ENCODE measurements at regions not wholly inside any gene's neighbourhood (a gene's known extent, or its start where the extent isn't known, plus 50 kb on each side); places are given as distances from the start of the nearest gene placed in this dataset.

- Mint-ChIP-seq H3K36me3 (ENCODE audit: low read depth) (no peaks in the 10 kb centered on the region), H3K4me1 (peaks cover 24% of the 10 kb centered on the region), H3K27me3 (ENCODE audit: low read depth, poor library complexity) (no peaks in the 10 kb centered on the region), H3K9me3 (no peaks in the 10 kb centered on the region), H3K4me3 (no peak overlapping the region), H3K27ac (peak overlapping the region; percentile 66)
- no peak for TF ChIP-seq CTCF (IDR thresholded peaks at IDR 0.05)
- no peak for DNase-seq
Measured at GRCh38 chr4:111037591-111038360, 414.9 kb upstream of the PITX2 start.

DNA sequence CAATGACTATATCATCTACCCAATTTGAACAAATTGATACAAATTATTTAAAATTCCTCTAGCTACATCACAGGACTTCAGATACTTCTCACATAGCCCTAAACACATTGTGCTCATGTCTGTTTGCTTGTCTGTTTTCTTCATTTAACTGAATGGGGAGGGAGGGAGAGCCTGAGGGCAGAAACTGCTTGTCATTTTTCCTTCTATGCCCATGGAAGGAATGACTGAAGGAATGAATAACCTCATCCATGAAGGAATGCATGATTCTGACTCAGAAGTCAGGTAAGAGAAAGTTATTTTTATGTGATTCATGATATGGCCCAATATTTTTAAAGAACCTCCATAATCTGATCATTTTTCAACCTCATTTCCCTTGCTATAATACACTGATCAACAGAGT lies 418.0 kb upstream of the PITX2 start:
- Mint-ChIP-seq H3K4me3 (no peak overlapping the region), H3K4me1 (peaks cover 24% of the 10 kb centered on the region), H3K9me3 (no peaks in the 10 kb centered on the region), H3K36me3 (ENCODE audit: low read depth) (no peaks in the 10 kb centered on the region), H3K27me3 (ENCODE audit: low read depth, poor library complexity) (no peaks in the 10 kb centered on the region), H3K27ac (no peak overlapping the region)
- TF ChIP-seq CTCF (IDR thresholded peaks at IDR 0.05): no peak
- DNase-seq: no peak

- peaks cover 8% of the 10 kb centered on the region for H3K4me1 Mint-ChIP-seq
- H3K27me3 Mint-ChIP-seq (ENCODE audit: low read depth, poor library complexity): no peaks in the 10 kb centered on the region
- H3K36me3 Mint-ChIP-seq (ENCODE audit: low read depth): no peaks in the 10 kb centered on the region
- no peaks in the 10 kb centered on the region for H3K9me3 Mint-ChIP-seq
- DNase-seq: no peak
- TF ChIP-seq CTCF (IDR thresholded peaks at IDR 0.05): no peak
- H3K4me3 Mint-ChIP-seq: no peak overlapping the region
- H3K27ac Mint-ChIP-seq: no peak overlapping the region
Measured at GRCh38 chr4:111043286-111043685, 420.4 kb upstream of the PITX2 start.

- no peaks in the 10 kb centered on the region for H3K4me1 Mint-ChIP-seq
- DNase-seq: no peak
- no peaks in the 10 kb centered on the region for H3K36me3 Mint-ChIP-seq (ENCODE audit: low read depth)
- no peaks in the 10 kb centered on the region for H3K27me3 Mint-ChIP-seq (ENCODE audit: low read depth, poor library complexity)
- TF ChIP-seq CTCF (IDR thresholded peaks at IDR 0.05): no peak
- H3K4me3 Mint-ChIP-seq: no peak overlapping the region
- H3K27ac Mint-ChIP-seq: no peak overlapping the region
- no peaks in the 10 kb centered on the region for H3K9me3 Mint-ChIP-seq
Measured at GRCh38 chr4:111045992-111046391, 423.1 kb upstream of the PITX2 start.

GRCh38 chr4:111046811-111047210 lies 423.9 kb upstream of the PITX2 start:
- Mint-ChIP-seq H3K27ac (no peak overlapping the region), H3K4me3 (no peak overlapping the region), H3K36me3 (ENCODE audit: low read depth) (no peaks in the 10 kb centered on the region), H3K27me3 (ENCODE audit: low read depth, poor library complexity) (no peaks in the 10 kb centered on the region), H3K9me3 (peaks cover 4% of the 10 kb centered on the region), H3K4me1 (no peaks in the 10 kb centered on the region)
- DNase-seq: no peak
- no peak for TF ChIP-seq CTCF (IDR thresholded peaks at IDR 0.05)

- Mint-ChIP-seq H3K4me3 (no peak overlapping the region), H3K27me3 (ENCODE audit: low read depth, poor library complexity) (no peaks in the 10 kb centered on the region), H3K9me3 (peaks cover 8% of the 10 kb centered on the region), H3K27ac (no peak overlapping the region), H3K36me3 (ENCODE audit: low read depth) (no peaks in the 10 kb centered on the region), H3K4me1 (no peaks in the 10 kb centered on the region)
- no peak for DNase-seq
- TF ChIP-seq CTCF (IDR thresholded peaks at IDR 0.05): no peak
Measured at GRCh38 chr4:111048316-111048715, 425.4 kb upstream of the PITX2 start.

All from nephron progenitor cell (in vitro differentiated cells).